CD14-positive monocyte (primary cell): ENCODE measurements at regions not wholly inside any gene's neighbourhood (a gene's known extent, or its start where the extent isn't known, plus 50 kb on each side); places are given as distances from the start of the nearest gene placed in this dataset.

Experiments
- DNase-seq, 3 donors: peaks; one replicate each; pipeline ENCODE4 v3.0.0-alpha.2; 2011 to 2022
- H2AFZ ChIP-seq: 2 replicates; pipeline ENCODE4 v1.6.0; 2012; ENCODE audit warnings: mild to moderate bottlenecking, low read depth, low read length, inconsistent platforms; ENCODE audit not compliant: insufficient read depth, poor library complexity, severe bottlenecking
- H3K27ac ChIP-seq, 2 donors: 1 replicate in 1 of 2; 2 replicates in 1 of 2; pipeline ENCODE4 v1.5.1; 2012 to 2013; ENCODE audit warnings: low read length in 2 of 2, control low read depth in 1 of 2, inconsistent platforms in 1 of 2, low read depth in 1 of 2, mild to moderate bottlenecking in 1 of 2
- H3K27me3 ChIP-seq, 2 donors: one replicate each; pipeline versions ENCODE4 v1.6.0 to v1.6.1; 2011 to 2013; ENCODE audit warnings: low read length in 2 of 2; ENCODE audit not compliant: control insufficient read depth in 2 of 2, insufficient read depth in 2 of 2
- H3K36me3 ChIP-seq, 2 donors: replicated peaks in 1 of 2; 1 replicate in 1 of 2; 2 replicates in 1 of 2; pipeline versions ENCODE4 v1.5.1 to v1.6.1; 2012 to 2013; ENCODE audit warnings: low read length in 2 of 2, control low read depth in 1 of 2, inconsistent platforms in 1 of 2, mild to moderate bottlenecking in 1 of 2; ENCODE audit not compliant: insufficient read depth in 2 of 2, control insufficient read depth in 1 of 2
- H3K4me1 ChIP-seq, 2 donors: 1 replicate in 1 of 2; 2 replicates in 1 of 2; pipeline versions ENCODE4 v1.5.1 to v1.6.1; 2012 to 2013; ENCODE audit warnings: low read length in 2 of 2, control low read depth in 1 of 2, inconsistent platforms in 1 of 2, mild to moderate bottlenecking in 1 of 2, moderate library complexity in 1 of 2; ENCODE audit not compliant: insufficient read depth in 2 of 2, control insufficient read depth in 1 of 2
- H3K4me2 ChIP-seq: replicated peaks from 2 replicates; pipeline ENCODE3; 2012; ENCODE audit warnings: low read length, moderate library complexity, mild to moderate bottlenecking; ENCODE audit not compliant: poor library complexity, severe bottlenecking; ENCODE audit errors: extremely low read depth
- H3K4me3 ChIP-seq, 3 experiments: fragments of 200-600 bp in 1 of 3; sonication (generic) in 1 of 3; replicated peaks in 1 of 3; 1 replicate in 2 of 3; 2 replicates in 1 of 3; pipeline ENCODE4 v1.5.1; 2011 to 2013; ENCODE audit warnings: low read length in 3 of 3, mild to moderate bottlenecking in 3 of 3, control low read depth in 2 of 3, low read depth in 2 of 3, inconsistent platforms in 1 of 3, moderate library complexity in 1 of 3
- H3K79me2 ChIP-seq: 2 replicates; pipeline ENCODE4 v1.6.0; 2012; ENCODE audit warnings: mild to moderate bottlenecking, control low read depth, inconsistent platforms, low read length, moderate library complexity; ENCODE audit not compliant: insufficient read depth
- H3K9ac ChIP-seq: 2 replicates; pipeline ENCODE4 v1.6.0; 2017; ENCODE audit warnings: low read length, mild to moderate bottlenecking; ENCODE audit not compliant: insufficient read depth, poor library complexity, severe bottlenecking
- H3K9me3 ChIP-seq, 2 donors: replicated peaks in 1 of 2; 1 replicate in 1 of 2; 2 replicates in 1 of 2; pipeline versions ENCODE4 v1.5.1 to v1.6.1; 2012 to 2013; ENCODE audit warnings: low read length in 2 of 2, control low read depth in 1 of 2; ENCODE audit not compliant: control insufficient read depth in 1 of 2, insufficient read depth in 1 of 2
- H4K20me1 ChIP-seq: 2 replicates; pipeline ENCODE4 v1.6.0; 2012; ENCODE audit warnings: mild to moderate bottlenecking, low read length, control low read depth, moderate library complexity; ENCODE audit not compliant: insufficient read depth
- H3K27ac Mint-ChIP-seq, 7 donors: one replicate each; pipeline ENCODE4 v1.8.0; 2020; ENCODE audit warnings: mild to moderate bottlenecking in 7 of 7, mixed read lengths in 7 of 7, moderate library complexity in 6 of 7, inconsistent platforms in 2 of 7
- H3K27me3 Mint-ChIP-seq, 3 donors: one replicate each; pipeline ENCODE4 v1.8.0; 2021 to 2022; ENCODE audit warnings: low read depth in 3 of 3, mild to moderate bottlenecking in 3 of 3, mixed read lengths in 3 of 3, moderate library complexity in 3 of 3, inconsistent platforms in 1 of 3
- H3K36me3 Mint-ChIP-seq, 2 donors: one replicate each; pipeline ENCODE4 v1.8.0; 2020; ENCODE audit warnings: mixed read lengths in 2 of 2, inconsistent platforms in 1 of 2, mild to moderate bottlenecking in 1 of 2
- H3K4me1 Mint-ChIP-seq: one replicate; pipeline ENCODE4 v1.8.0; 2020; ENCODE audit warnings: mild to moderate bottlenecking, mixed read lengths
- H3K4me3 Mint-ChIP-seq, 2 donors: one replicate each; pipeline ENCODE4 v1.8.0; 2020; ENCODE audit warnings: mild to moderate bottlenecking in 2 of 2, mixed read lengths in 2 of 2, moderate library complexity in 1 of 2
- H3K9me3 Mint-ChIP-seq, 7 donors: one replicate each; pipeline ENCODE4 v1.8.0; 2020 to 2022; ENCODE audit warnings: mixed read lengths in 7 of 7, mild to moderate bottlenecking in 6 of 7, moderate library complexity in 6 of 7, inconsistent platforms in 2 of 7
- WGBS: methylation state at CpG from one replicate; pipeline ENCODE4 v1.1.5; 2013; ENCODE audit warnings: missing lambda C conversion rate; ENCODE audit not compliant: insufficient coverage; 5-methylcytosine and 5-hydroxymethylcytosine counted together
- intact Hi-C, 2 donors: fragments of 100-400 bp; cut with micrococcal nuclease; formaldehyde crosslinking; loops; one replicate each; pipeline versions ENCODE4 v1.15.0 to v1.15.1; 2023
- TF ChIP-seq, protein P1 (sequence below): fragments of 200-600 bp; IDR thresholded peaks from one replicate; pipeline ENCODE4 v1.8.0; 2022; ENCODE audit warnings: antibody characterized with exemption, mild to moderate bottlenecking

GRCh38 chr12:114294303-114294685 is 111.7 kb downstream of the TBX5 start:
- Histone ChIP-seq H3K4me3 (no peak overlapping the region), H3K9me3 (no peaks in the 10 kb centered on the region), H3K27me3 (no peaks in the 10 kb centered on the region), H3K4me1 (no peaks in the 10 kb centered on the region), H2AFZ (no peak overlapping the region), H3K4me2 (no peak overlapping the region), H4K20me1 (no peaks in the 10 kb centered on the region), H3K36me3 (no peaks in the 10 kb centered on the region), H3K9ac (no peak overlapping the region), H3K27ac (no peak overlapping the region), H3K79me2 (no peaks in the 10 kb centered on the region)
- TF ChIP-seq, protein P1, sequence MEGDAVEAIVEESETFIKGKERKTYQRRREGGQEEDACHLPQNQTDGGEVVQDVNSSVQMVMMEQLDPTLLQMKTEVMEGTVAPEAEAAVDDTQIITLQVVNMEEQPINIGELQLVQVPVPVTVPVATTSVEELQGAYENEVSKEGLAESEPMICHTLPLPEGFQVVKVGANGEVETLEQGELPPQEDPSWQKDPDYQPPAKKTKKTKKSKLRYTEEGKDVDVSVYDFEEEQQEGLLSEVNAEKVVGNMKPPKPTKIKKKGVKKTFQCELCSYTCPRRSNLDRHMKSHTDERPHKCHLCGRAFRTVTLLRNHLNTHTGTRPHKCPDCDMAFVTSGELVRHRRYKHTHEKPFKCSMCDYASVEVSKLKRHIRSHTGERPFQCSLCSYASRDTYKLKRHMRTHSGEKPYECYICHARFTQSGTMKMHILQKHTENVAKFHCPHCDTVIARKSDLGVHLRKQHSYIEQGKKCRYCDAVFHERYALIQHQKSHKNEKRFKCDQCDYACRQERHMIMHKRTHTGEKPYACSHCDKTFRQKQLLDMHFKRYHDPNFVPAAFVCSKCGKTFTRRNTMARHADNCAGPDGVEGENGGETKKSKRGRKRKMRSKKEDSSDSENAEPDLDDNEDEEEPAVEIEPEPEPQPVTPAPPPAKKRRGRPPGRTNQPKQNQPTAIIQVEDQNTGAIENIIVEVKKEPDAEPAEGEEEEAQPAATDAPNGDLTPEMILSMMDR = no peak
- Mint-ChIP-seq H3K27me3 (peaks cover 0 to 3% (median 2%) of the 10 kb centered on the region in 3 donors), H3K4me3 (no peak overlapping the region), H3K27ac (no peak overlapping the region), H3K4me1 (no peaks in the 10 kb centered on the region), H3K36me3 (no peaks in the 10 kb centered on the region), H3K9me3 (peaks cover 0 to 9% (median 2%) of the 10 kb centered on the region in 7 donors)
- intact Hi-C loops = no loop called here
- WGBS = no CpG with 5 or more reads among the region's 3 CpGs
- no peak for DNase-seq

DNA sequence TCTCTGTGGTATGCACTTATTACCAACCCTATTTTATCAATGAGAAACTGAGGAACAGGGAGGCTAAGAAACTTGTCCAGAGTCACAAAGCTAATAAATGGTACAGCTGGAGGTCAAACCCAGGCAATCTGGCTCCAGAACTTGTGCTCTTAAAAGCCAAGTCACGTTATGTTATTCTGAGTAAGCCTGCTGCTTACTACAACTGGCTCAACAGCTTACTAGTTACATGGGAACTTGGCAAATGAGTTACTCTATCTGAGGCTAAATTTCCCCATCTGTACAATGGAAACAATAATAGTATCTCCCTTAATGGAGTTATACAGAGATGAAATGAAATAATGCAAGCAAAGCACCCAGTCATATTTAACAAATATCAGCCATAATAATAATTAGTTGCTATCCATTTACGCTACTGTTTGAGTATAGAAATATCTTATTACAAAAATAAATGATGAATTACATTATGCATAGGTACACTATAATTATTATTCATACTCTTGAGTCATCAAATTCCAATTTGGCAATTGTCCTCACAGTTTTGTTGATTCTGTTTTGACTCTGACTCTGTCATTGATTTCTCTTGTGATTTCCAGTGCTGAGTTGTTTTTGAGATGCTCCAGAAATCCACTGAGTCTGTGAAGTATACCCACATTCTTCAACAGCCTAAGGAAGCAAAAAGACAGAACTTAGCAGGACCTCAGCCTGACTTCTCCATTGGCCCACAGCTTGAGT is 112.2 kb downstream of the TBX5 start:
- no peak overlapping the region for H3K27ac Mint-ChIP-seq
- Histone ChIP-seq H3K79me2 (no peaks in the 10 kb centered on the region), H3K9ac (no peak overlapping the region), H3K9me3 (no peaks in the 10 kb centered on the region), H3K4me1 (no peaks in the 10 kb centered on the region), H3K36me3 (no peaks in the 10 kb centered on the region), H4K20me1 (no peaks in the 10 kb centered on the region), H3K27ac (no peak overlapping the region), H2AFZ (no peak overlapping the region), H3K4me2 (no peak overlapping the region), H3K27me3 (no peaks in the 10 kb centered on the region), H3K4me3 (no peak overlapping the region)
- peaks cover 0 to 3% (median 0%) of the 10 kb centered on the region in 3 donors for H3K27me3 Mint-ChIP-seq
- H3K4me3 Mint-ChIP-seq = no peak overlapping the region
- H3K4me1 Mint-ChIP-seq = no peaks in the 10 kb centered on the region
- no peak for DNase-seq
- H3K36me3 Mint-ChIP-seq = no peaks in the 10 kb centered on the region
- no CpG with 5 or more reads among the region's 2 CpGs for WGBS
- peaks cover 0 to 9% (median 2%) of the 10 kb centered on the region in 7 donors for H3K9me3 Mint-ChIP-seq
- TF ChIP-seq, protein P1 = no peak
- intact Hi-C loops = no loop called here
